ENCODE measurements at regions not wholly inside any gene's neighbourhood (a gene's known extent, or its start where the extent isn't known, plus 50 kb on each side); places are given as distances from the start of the nearest gene placed in this dataset.

GRCh38 chr12:83404521-83404920, 717.8 kb downstream of the TMTC2 start:
- DNase-seq, result no peak

- DNase-seq, result no peak
Measured at GRCh38 chr12:83390186-83390585, 703.5 kb downstream of the TMTC2 start.

DNA sequence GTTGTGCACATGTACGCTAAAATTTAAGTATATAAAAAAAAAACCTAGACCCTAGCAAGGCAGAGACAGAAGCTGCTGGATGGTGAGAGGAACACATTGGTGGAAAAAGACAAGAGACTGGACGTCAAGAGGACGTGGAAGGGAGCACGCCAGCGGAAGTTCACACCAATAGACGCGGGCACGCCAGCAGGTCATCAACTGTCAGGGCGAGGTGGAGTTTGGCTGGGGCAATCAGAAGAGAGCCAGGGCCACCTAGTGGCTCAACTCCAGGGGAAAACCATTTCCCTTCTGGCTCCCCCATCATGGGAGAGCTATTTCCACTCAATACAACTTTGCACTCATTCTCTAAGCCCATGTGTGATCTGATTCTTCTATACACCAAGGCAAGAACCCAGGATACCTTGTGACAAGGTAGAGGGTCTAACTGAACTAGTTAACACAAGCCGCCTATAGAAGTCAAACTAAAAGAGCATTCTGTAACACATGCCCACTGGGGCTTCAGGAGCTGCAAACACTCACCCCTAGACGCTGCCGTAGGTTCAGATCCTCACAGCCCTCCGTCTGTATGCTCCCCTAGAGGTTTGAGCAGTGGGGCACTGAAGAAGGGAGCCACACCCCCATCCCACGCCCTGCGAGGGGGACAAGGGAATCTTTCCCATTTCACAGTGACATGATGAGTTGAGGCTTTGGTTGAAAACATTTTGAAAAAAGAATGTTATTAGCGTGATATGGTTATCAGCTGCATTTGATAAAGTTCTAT, 702.7 kb downstream of the TMTC2 start:
- DNase-seq, result no peak

DNA sequence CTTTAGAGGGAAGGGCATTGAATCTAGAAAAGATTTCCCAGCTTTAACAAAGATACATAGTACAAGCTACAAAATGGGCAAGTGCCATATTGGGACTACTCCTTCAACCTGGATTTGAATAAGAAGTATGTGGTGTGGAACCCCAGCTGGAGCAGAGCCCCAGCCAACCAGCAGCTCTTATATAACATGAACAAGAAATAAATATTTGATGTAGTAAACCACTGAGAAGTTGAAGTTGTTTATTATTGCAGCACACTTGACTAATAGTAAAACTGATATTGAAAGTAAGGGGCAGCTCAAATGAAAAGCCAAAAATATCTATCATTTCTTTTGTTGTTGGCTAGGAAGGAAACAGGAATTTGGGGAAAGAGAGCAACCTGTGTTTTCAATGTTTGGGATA, 701.8 kb downstream of the TMTC2 start:
- DNase-seq, result no peak

GRCh38 chr12:83386527-83387264, 700.0 kb downstream of the TMTC2 start:
- DNase-seq, result no peak

GRCh38 chr12:83378186-83378727, 691.6 kb downstream of the TMTC2 start:
- DNase-seq, result no peak

- DNase-seq, result no peak
Measured at GRCh38 chr12:83365317-83365716, 678.6 kb downstream of the TMTC2 start.

DNA sequence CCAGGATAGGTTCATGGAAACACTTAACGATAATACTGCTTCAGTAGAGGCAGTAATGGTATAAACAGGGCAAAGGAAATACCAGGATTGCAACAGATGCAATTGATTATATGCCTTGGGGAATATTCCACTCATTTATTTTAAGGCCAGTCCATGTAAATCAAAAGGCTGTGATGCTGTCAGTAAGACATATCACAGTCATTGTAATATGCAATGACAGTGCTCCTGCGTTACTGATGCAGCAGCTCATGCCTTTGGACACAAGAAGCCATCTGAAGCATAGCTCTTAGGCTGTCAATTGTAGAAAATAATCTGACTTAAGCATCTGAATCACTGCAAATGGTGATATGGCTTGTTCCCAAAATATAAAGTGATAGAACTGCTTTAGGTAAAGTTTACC, 674.8 kb downstream of the TMTC2 start:
- DNase-seq, result no peak

DNA sequence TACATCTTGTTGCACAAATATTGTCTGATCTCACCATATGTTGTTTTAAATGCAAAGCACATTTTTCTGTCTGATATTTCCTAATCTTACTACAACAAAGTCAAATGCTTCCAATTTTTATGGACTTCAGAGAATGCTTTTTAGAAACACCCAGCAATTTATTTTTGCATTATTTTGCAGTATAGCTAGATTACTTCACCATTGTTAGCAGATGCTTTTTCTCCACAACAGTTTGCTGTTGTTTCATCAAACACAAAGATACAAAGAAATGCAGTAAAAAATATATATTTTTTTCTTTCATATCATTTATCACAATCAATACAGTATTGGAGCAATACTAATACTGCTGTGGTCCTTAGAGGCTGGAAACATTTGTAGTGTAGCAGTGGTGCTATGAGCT, 674.4 kb downstream of the TMTC2 start:
- no peak for DNase-seq

GRCh38 chr12:83349907-83350611, 663.4 kb downstream of the TMTC2 start:
- no peak for DNase-seq

DNA sequence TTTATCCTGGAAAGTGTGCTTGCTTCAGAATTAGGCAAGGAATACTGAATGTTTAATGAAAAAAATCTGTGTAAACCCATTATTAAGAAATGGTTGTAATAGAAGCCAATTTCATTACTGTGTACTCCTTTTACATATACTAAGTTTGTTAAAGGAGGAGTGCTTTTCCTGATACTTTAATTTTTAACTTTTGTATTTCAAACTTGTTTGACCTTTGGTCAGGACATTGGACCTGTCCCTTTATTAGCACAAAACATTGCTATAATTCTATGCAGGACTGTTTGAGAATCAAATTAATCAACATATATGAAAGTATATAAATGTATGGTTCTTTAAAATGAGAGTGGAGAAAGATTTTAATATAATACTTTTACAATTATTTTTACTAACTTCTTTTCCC, 659.6 kb downstream of the TMTC2 start:
- DNase-seq, result no peak

- no peak for DNase-seq
Measured at GRCh38 chr12:83343767-83344166, 657.1 kb downstream of the TMTC2 start.

DNA sequence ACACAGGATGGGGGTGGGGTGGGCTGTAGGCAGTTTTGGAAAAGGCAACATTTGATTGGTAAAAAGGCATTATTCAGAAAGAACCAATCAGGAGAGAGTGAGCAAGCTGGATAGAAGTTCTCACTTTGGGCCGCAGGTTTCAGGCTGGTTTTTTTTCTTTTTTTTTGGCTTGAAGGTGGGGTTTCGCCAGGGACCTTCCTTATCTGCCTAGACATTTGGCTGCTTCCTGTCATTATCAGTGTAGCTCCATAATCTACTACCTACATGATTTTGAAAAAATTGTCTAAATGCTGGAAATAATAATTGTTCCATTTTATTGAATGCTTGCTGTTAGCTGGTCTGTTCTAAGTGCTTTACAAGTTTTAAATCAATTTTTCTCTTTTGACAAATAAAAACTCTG, 649.0 kb downstream of the TMTC2 start:
- DNase-seq, result no peak

- DNase-seq, result no peak
Measured at GRCh38 chr12:83326666-83327065, 640.0 kb downstream of the TMTC2 start.

DNA sequence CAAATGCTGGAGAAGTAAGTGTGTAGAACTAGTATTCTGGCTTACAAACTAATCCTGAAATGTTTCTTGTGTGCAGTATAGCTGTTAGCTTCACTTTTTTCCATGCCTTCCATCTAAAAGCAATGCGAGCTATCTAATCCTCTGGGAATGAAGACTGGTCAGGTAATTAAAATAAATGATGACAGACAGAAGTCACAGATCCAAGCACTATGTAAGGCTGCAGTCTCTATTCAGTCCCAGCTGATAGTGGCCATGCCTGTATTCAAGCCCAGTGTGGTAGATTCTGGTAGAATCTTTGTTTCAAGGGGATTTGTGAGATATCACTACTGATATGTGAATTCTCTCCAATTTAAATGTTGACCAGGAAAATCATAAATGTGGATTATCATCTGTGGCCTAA, 637.2 kb downstream of the TMTC2 start:
- DNase-seq, result no peak

DNA sequence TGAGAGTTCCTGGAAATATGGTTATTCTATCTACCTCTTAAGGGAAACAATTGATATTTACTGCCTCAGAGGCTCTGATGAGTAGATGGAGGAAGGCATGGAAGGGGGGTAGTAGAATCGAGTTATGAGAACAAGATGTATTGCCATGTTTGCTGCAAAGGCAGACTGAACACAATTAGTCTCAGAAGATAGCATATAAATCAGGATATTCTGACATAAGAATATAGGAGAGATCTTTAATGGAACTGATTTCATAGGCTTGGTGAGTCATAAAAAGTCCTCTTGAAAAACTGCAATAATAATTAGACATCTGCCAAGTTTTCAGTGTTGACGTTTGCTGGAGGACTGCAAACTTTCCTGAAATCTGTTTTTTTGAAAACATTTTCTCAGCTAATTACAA, 636.1 kb downstream of the TMTC2 start:
- no peak for DNase-seq

GRCh38 chr12:83321971-83322370, 635.3 kb downstream of the TMTC2 start:
- no peak for DNase-seq

DNA sequence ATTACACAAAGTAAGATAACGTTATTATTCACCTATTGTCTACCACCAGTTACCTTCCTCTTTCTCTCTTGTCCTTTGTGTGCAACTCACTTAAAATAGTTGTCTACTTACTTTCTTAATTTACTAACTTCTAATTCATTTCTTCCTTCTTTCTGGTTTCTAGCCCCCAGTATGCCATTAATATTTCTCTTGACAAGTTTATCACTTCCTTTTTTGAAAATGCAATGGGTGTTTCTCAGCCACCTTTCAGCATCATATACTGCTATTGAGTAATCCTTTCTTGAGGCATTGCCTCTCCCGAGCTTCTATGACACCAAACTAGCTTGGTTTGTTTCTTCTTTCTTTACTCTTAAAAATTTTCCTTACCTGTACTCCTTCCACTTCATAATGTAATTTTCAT, 633.6 kb downstream of the TMTC2 start:
- DNase-seq, result no peak

DNA sequence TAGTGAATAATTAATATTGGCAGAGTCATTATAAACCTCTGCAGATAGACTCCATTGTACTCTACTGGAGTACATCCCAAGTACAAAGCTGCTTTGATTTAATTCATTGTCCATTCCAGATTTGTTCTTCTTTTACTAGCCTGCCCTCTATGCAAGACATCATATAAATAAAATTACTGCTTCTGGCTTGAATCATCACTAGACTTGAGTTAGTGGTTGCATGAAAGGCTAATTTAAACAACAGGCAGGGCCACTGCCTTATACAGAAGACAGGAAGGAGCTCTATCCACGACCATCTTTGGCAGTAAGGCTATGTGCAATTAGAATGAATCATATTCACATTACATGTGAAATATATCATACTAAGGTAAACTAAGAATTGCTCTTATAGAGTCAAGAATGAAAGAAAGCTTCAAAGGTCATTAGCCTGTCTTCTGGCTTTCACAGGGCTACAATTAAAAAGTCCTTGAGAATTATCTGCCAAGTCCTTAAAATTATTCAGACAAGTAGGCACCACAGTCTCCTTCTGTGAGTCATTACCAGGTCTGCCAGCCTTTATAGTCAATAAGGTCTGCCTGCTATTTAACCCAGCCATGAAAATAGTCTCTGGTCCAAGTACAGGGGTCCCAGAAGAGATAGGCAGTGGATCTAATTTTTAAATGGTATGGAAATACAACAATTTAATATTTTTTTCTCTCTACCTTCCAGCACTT, 631.8 kb downstream of the TMTC2 start:
- DNase-seq, result no peak

DNA sequence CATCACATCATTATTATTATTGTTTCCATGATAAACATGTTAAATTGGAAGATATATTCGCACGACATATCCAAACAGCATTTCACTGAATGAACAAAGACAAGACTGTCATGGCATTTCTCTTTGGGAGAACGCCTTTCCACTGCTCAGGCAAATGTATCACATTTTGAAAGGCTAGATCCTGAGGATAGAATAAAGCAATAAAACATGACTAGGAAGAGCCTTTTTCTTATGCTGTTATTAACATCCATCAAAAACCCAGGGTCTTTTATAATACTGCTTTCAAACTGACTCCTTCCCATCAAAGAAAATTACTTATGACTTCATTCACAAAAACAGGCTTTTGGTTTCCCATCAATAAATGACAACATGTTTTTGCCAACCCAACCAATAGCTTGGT, 630.9 kb downstream of the TMTC2 start:
- no peak for DNase-seq

GRCh38 chr12:83313827-83314226, 627.1 kb downstream of the TMTC2 start:
- no peak for DNase-seq

DNA sequence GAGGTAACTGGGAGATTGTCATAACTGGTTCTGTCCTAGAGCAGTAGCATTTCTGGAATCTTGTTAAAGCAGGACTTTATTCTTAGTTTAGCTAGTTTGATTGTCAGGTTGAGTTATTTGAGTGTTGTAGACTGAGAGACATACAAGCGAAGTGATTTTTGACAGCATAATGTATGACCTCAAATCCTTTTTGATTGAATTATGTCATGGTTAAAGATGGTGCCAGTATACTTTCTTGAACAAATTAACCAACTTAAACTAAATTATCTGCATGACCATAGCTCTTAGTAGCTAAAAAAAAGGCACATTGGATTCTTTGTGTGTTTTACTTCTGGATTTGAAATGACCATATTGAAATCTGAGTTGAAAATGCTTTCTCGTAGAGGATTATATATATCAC, 626.6 kb downstream of the TMTC2 start:
- DNase-seq, result no peak

GRCh38 chr12:83276904-83277303, 590.2 kb downstream of the TMTC2 start:
- DNase-seq, result no peak
